Hepatocyte (in vitro differentiated cells): ENCODE measurements at regions not wholly inside any gene's neighbourhood (a gene's known extent, or its start where the extent isn't known, plus 50 kb on each side); places are given as distances from the start of the nearest gene placed in this dataset.

Source experiments
- DNase-seq: peaks from one replicate; pipeline ENCODE4 v3.0.0-alpha.2; 2016; ENCODE audit warnings: low spot score
- H2AFZ ChIP-seq: fragments of 200-600 bp; sonication (generic); 2 replicates; pipeline ENCODE4 v1.6.0; 2016; ENCODE audit warnings: antibody characterized with exemption, mild to moderate bottlenecking
- H3K27ac ChIP-seq: fragments of 200-600 bp; sonication (generic); 2 replicates; pipeline ENCODE4 v1.5.1; 2016; ENCODE audit warnings: mild to moderate bottlenecking
- H3K27me3 ChIP-seq: fragments of 200-600 bp; sonication (generic); 2 replicates; pipeline ENCODE4 v1.6.1; 2016
- H3K36me3 ChIP-seq: fragments of 200-600 bp; sonication (generic); replicated peaks from 2 replicates; pipeline ENCODE4 v1.5.1; 2016; ENCODE audit warnings: low read depth; ENCODE audit not compliant: insufficient read depth
- H3K4me1 ChIP-seq: fragments of 200-600 bp; sonication (generic); 2 replicates; pipeline ENCODE4 v1.5.1; 2016; ENCODE audit warnings: mild to moderate bottlenecking, moderate library complexity; ENCODE audit not compliant: insufficient read depth
- H3K4me2 ChIP-seq: fragments of 200-600 bp; sonication (generic); 2 replicates; pipeline ENCODE4 v1.6.0; 2016
- H3K4me3 ChIP-seq: fragments of 200-600 bp; sonication (generic); 2 replicates; pipeline ENCODE4 v1.5.1; 2016; ENCODE audit warnings: mild to moderate bottlenecking
- H3K79me2 ChIP-seq: fragments of 200-600 bp; sonication (generic); 2 replicates; pipeline ENCODE4 v1.6.0; 2017; ENCODE audit warnings: mild to moderate bottlenecking
- H3K9me2 ChIP-seq: fragments of 200-600 bp; sonication (generic); replicated peaks from 2 replicates; pipeline ENCODE4 v1.6.0; 2017; ENCODE audit warnings: mild to moderate bottlenecking; ENCODE audit not compliant: insufficient read depth
- H3K9me3 ChIP-seq: fragments of 200-600 bp; sonication (generic); 2 replicates; pipeline ENCODE4 v1.5.1; 2016; ENCODE audit warnings: low read depth, mild to moderate bottlenecking
- H4K20me1 ChIP-seq: fragments of 200-600 bp; sonication (generic); 2 replicates; pipeline ENCODE4 v1.6.0; 2016; ENCODE audit warnings: mild to moderate bottlenecking; ENCODE audit not compliant: insufficient read depth, poor library complexity, severe bottlenecking
- EZH2 ChIP-seq: fragments of 200-600 bp; sonication (generic); IDR thresholded peaks from 2 replicates; pipeline ENCODE4 v1.6.1; 2016; ENCODE audit warnings: antibody characterized with exemption, mild to moderate bottlenecking, borderline replicate concordance
- EZH2phosphoT487 ChIP-seq: fragments of 200-600 bp; sonication (generic); IDR thresholded peaks from one replicate; pipeline ENCODE4 v1.6.1; 2018; ENCODE audit warnings: antibody characterized with exemption, mild to moderate bottlenecking, low read depth, moderate library complexity; ENCODE audit not compliant: unreplicated experiment, severe bottlenecking
- WGBS: methylation state at CpG from one replicate; pipeline ENCODE4 v1.1.6; 2016; ENCODE audit warnings: low lambda C conversion rate; ENCODE audit errors: missing lambda C conversion rate; 5-methylcytosine and 5-hydroxymethylcytosine counted together
- TF ChIP-seq, protein P1 (sequence below): fragments of 200-600 bp; sonication (generic); IDR thresholded peaks from 2 replicates; pipeline ENCODE4 v1.5.1; 2016; ENCODE audit warnings: antibody characterized with exemption, mild to moderate bottlenecking; ENCODE audit not compliant: poor library complexity

DNA sequence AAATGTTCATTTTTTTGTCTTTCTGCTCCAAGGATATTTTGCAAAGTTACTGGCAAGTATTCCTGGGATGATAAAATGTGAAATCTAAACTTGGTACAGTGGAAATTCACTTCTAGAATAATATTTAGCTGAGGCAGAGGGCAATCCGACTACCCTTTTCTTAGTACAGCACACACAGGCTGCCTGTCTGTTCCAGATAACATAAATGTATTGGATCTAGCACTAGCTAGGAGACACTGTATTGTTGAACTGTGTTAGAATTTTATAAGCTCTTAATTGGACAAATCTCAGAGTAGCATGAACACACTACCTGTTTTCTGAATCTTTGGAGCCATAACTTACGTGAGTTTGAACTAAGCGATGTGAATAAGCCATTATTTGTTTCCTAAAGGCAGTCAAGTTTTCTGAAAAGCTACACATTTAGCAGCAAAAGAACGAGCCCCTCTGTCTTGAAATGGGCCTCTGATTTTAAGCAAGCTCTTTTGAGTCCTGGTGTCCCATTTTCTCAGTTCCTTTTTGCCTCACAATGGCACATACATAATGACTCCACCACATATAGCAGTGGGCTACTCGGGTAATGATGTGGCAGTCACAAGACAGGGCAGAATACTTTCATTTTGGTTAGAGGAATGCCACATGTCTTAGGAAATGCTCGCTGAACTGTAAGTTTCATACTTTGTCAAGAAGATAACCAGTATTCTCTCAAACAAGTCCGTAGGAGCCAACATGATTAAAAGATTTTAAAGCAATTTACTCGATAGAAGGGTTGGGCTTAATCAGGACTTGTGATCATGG, 116.5 kb upstream of the ESR1 start:
- no peak overlapping the region for H3K4me3 ChIP-seq
- no peak overlapping the region for H2AFZ ChIP-seq
- WGBS: 93% methylated on average over 8 of the region's 8 CpGs

DNA sequence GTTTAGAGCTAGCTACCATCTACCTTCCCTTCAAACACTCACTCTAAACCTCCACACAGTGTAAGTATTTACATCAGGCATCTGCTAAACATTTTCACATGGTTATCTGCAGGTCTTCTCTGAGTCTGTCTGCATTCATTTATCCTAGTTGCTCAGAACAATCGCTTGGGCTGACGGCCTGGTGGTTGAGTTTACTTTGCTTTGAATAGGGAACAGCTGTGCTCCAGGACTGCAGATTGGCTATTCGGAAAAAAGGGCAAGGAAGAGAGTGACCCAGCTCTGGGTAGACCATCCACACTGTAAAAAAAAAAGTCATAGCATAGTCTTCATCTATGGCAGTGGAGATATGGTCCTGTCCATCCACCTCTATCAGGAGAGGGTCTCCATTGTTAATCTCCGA, 115.3 kb upstream of the ESR1 start:
- H4K20me1 ChIP-seq: no peaks in the 10 kb centered on the region
- no peaks in the 10 kb centered on the region for H3K27me3 ChIP-seq
- no peak overlapping the region for H3K4me3 ChIP-seq
- peak overlapping the region; percentile 52 for H3K4me2 ChIP-seq
- no peaks in the 10 kb centered on the region for H3K4me1 ChIP-seq
- H3K9me3 ChIP-seq: no peaks in the 10 kb centered on the region
- no peaks in the 10 kb centered on the region for H3K9me2 ChIP-seq
- no peak for TF ChIP-seq EZH2
- TF ChIP-seq EZH2phosphoT487: no peak
- TF ChIP-seq, protein P1, sequence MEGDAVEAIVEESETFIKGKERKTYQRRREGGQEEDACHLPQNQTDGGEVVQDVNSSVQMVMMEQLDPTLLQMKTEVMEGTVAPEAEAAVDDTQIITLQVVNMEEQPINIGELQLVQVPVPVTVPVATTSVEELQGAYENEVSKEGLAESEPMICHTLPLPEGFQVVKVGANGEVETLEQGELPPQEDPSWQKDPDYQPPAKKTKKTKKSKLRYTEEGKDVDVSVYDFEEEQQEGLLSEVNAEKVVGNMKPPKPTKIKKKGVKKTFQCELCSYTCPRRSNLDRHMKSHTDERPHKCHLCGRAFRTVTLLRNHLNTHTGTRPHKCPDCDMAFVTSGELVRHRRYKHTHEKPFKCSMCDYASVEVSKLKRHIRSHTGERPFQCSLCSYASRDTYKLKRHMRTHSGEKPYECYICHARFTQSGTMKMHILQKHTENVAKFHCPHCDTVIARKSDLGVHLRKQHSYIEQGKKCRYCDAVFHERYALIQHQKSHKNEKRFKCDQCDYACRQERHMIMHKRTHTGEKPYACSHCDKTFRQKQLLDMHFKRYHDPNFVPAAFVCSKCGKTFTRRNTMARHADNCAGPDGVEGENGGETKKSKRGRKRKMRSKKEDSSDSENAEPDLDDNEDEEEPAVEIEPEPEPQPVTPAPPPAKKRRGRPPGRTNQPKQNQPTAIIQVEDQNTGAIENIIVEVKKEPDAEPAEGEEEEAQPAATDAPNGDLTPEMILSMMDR: no peak
- DNase-seq: no peak
- WGBS: 41% methylated on average over 4 of the region's 4 CpGs
- no peaks in the 10 kb centered on the region for H3K36me3 ChIP-seq
- H3K79me2 ChIP-seq: no peaks in the 10 kb centered on the region
- H2AFZ ChIP-seq: peak overlapping the region; percentile 39
- H3K27ac ChIP-seq: peak overlapping the region; percentile 35

More for the DNA sequence above, 116.5 kb upstream of the ESR1 start:
- Histone ChIP-seq H3K9me3 (no peaks in the 10 kb centered on the region), H3K27ac (peak overlapping the region; percentile 35), H3K79me2 (no peaks in the 10 kb centered on the region), H3K9me2 (no peaks in the 10 kb centered on the region), H3K4me2 (peak overlapping the region; percentile 52), H3K36me3 (no peaks in the 10 kb centered on the region), H3K27me3 (no peaks in the 10 kb centered on the region), H4K20me1 (no peaks in the 10 kb centered on the region), H3K4me1 (no peaks in the 10 kb centered on the region)
- DNase-seq: no peak
- TF ChIP-seq EZH2phosphoT487 (no peak), EZH2 (no peak)
- TF ChIP-seq, protein P1: no peak

DNA sequence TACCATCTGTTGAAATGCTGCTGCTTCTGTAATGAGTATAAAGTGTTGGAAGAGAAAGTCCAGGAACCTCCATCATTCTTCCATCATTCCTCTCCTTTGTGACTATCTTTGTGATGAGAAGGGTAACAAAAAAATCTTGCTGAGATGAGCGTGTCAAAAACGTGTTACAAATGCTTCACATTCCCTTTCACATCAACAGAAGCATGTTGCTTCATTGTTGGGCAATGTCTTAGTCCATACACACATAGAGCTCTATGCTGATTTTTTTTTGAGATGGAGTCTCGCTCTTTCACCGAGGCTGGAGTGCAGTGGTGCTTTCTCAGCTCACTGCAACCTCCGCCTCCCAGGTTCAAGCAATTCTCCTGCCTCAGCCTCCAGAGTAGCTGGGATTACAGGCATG, 114.1 kb upstream of the ESR1 start:
- 88% methylated on average over 5 of the region's 5 CpGs for WGBS
- no peaks in the 10 kb centered on the region for H3K27me3 ChIP-seq

More for the DNA sequence above, 114.1 kb upstream of the ESR1 start:
- Histone ChIP-seq H3K4me2 (no peak overlapping the region), H2AFZ (no peak overlapping the region), H3K36me3 (no peaks in the 10 kb centered on the region), H4K20me1 (no peaks in the 10 kb centered on the region), H3K9me3 (no peaks in the 10 kb centered on the region), H3K27ac (no peak overlapping the region), H3K79me2 (no peaks in the 10 kb centered on the region), H3K9me2 (no peaks in the 10 kb centered on the region), H3K4me1 (no peaks in the 10 kb centered on the region), H3K4me3 (no peak overlapping the region)
- no peak for DNase-seq
- TF ChIP-seq EZH2 (no peak), EZH2phosphoT487 (no peak)
- TF ChIP-seq, protein P1: no peak
